IPS DF 6.9 (cell line): ENCODE measurements at regions not wholly inside any gene's neighbourhood (a gene's known extent, or its start where the extent isn't known, plus 50 kb on each side); places are given as distances from the start of the nearest gene placed in this dataset.
"Not testable (repeated sequence)": the region's sequence is repeated elsewhere in the genome, so short reads cannot be mapped to it uniquely, and the experiment has no call there.

Experiments
- DNase-seq: peaks from one replicate; pipeline ENCODE4 v3.0.0-alpha.2; 2013; ENCODE audit warnings: low read depth, low spot score
- H3K27ac ChIP-seq: one replicate; pipeline ENCODE4 v1.5.1; 2013; ENCODE audit warnings: low read length, control low read depth
- H3K27me3 ChIP-seq: 2 replicates; pipeline ENCODE4 v1.6.1; 2013; ENCODE audit warnings: mild to moderate bottlenecking, low read length; ENCODE audit not compliant: control insufficient read depth, insufficient read depth
- H3K36me3 ChIP-seq: 2 replicates; pipeline ENCODE4 v1.6.1; 2013; ENCODE audit warnings: low read length; ENCODE audit not compliant: control insufficient read depth, insufficient read depth
- H3K4me1 ChIP-seq: 2 replicates; pipeline ENCODE4 v1.6.1; 2013; ENCODE audit warnings: low read length; ENCODE audit not compliant: control insufficient read depth, insufficient read depth
- H3K4me3 ChIP-seq: 2 replicates; pipeline ENCODE4 v1.5.1; 2013; ENCODE audit warnings: mild to moderate bottlenecking, low read length
- H3K9me3 ChIP-seq: 2 replicates; pipeline ENCODE4 v1.6.1; 2013; ENCODE audit warnings: low read length, inconsistent platforms; ENCODE audit not compliant: control insufficient read depth, insufficient read depth
- whole genome bisulfite sequencing: extraction: QIAGEN DNeasy Blood & Tissue Kit; methylation state at CpG from one replicate; pipeline ENCODE4 v1.1.7; 2013; ENCODE audit warnings: mixed read lengths, missing lambda C conversion rate; ENCODE audit not compliant: insufficient read length, insufficient coverage; 5-methylcytosine and 5-hydroxymethylcytosine counted together

DNA sequence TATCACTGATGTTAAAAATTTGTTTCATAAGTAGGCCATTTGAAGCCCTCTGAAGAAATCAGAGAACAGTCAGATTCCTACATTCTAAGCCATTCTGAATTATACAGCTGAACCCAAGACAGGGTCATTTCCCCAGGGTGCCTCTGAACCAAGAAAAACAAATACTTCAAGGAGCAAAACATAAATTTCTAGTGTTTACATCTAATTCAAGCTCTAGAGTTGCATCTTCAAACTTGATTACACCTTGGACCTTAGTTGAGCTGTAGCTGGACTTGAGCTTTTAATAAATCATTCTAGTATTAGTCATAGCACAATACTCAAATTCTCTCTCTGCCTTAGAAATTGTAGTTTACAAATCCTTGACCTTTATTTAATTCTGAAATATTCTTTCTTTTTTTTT is 87.6 kb upstream of the IL15 start:
- no peak overlapping the region for H3K4me3 ChIP-seq
- no peak overlapping the region for H3K27ac ChIP-seq
- no peaks in the 10 kb centered on the region for H3K27me3 ChIP-seq
- no peaks in the 10 kb centered on the region for H3K36me3 ChIP-seq
- no peaks in the 10 kb centered on the region for H3K4me1 ChIP-seq
- DNase-seq, result no peak
- no peaks in the 10 kb centered on the region for H3K9me3 ChIP-seq

DNA sequence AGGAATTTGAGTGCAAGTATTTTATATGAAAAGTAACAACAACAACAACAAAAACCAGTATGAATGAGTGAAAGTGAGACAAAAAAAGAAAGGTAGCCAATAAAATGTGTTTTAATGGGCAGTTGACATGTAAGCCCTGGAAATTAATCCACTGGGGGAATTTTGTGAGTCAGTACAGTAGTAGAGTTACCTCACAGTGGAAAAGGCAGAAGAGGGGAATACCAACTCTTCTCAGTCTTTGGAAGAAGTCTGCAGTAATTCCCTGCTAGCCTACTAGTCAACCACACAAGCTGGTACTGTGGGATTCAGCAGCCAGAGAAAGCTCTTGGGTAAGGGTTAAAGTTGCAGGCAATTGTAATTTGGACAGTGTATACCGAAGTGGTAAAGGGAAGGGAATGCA is 76.3 kb upstream of the IL15 start:
- Histone ChIP-seq H3K27me3 (no peaks in the 10 kb centered on the region), H3K27ac (no peak overlapping the region), H3K9me3 (no peaks in the 10 kb centered on the region), H3K36me3 (no peaks in the 10 kb centered on the region), H3K4me3 (no peak overlapping the region), H3K4me1 (no peaks in the 10 kb centered on the region)
- DNase-seq, result no peak
- WGBS, result no CpG with 5 or more reads among the region's 1 CpG

DNA sequence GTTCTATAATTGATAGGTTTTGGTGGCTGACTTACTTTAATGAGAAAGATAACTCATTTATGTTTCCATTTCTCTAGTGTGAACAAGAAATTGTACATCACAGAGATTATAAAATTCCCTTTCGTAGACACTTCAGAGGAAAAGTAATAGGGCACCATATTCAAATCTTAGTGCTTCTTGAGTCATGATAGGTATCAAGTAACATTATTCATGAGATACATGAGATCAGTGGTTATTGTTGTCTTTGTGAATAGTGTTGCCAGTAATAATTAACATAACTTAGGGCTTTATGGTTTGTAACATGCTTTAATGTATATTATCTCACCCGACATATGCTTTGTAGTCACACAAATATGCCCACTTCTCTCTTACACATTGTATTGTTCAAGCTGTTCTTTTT is 73.7 kb upstream of the IL15 start:
- Histone ChIP-seq H3K4me3 (no peak overlapping the region), H3K9me3 (no peaks in the 10 kb centered on the region), H3K4me1 (no peaks in the 10 kb centered on the region), H3K36me3 (no peaks in the 10 kb centered on the region), H3K27me3 (no peaks in the 10 kb centered on the region), H3K27ac (no peak overlapping the region)
- no CpG with 5 or more reads among the region's 2 CpGs for WGBS
- no peak for DNase-seq

DNA sequence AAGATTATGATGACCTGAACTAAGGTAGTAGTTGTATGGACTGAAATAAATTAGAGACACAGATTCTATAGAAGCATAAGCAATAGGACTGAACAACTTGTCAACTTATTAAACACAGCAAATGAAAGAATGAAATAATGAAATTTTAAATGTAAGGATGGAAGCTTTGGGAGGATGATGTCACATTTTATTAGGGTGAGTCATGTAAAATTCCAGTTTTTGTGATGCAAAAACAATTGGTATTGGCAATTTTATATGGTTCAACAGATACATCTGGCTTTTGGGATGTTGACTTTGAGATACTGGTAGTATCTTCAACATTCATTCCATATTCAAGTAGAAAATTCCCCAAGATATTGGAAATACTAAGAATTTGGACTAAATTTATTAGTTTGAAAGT is 72.7 kb upstream of the IL15 start:
- DNase-seq, result no peak
- no peaks in the 10 kb centered on the region for H3K36me3 ChIP-seq
- no peak overlapping the region for H3K4me3 ChIP-seq
- no peaks in the 10 kb centered on the region for H3K4me1 ChIP-seq
- H3K27ac ChIP-seq, result no peak overlapping the region
- H3K27me3 ChIP-seq, result no peaks in the 10 kb centered on the region
- H3K9me3 ChIP-seq, result no peaks in the 10 kb centered on the region

DNA sequence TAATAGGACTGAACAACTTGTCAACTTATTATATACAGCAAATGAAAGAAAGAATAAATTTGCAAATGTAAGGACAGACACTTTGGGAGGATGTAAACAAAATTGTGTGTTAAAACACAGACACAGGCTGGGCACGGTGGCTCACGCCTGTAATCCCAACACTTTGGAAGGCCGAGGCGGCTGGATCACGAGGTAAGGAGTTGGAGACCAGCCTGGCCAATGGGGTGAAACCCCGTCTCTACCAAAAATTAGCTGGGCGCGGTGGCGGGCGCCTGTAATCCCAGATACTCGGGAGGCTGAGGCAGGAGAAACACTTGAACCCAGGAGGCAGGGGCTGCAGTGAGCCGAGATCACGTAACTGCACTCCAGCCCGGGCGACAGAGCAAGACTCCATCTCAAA is 71.4 kb upstream of the IL15 start:
- H3K4me3 ChIP-seq, H3K4me1 ChIP-seq, DNase-seq, H3K27ac ChIP-seq, H3K9me3 ChIP-seq, H3K36me3 ChIP-seq, H3K27me3 ChIP-seq: not testable (repeated sequence)
- WGBS, result no CpG with 5 or more reads among the region's 15 CpGs

DNA sequence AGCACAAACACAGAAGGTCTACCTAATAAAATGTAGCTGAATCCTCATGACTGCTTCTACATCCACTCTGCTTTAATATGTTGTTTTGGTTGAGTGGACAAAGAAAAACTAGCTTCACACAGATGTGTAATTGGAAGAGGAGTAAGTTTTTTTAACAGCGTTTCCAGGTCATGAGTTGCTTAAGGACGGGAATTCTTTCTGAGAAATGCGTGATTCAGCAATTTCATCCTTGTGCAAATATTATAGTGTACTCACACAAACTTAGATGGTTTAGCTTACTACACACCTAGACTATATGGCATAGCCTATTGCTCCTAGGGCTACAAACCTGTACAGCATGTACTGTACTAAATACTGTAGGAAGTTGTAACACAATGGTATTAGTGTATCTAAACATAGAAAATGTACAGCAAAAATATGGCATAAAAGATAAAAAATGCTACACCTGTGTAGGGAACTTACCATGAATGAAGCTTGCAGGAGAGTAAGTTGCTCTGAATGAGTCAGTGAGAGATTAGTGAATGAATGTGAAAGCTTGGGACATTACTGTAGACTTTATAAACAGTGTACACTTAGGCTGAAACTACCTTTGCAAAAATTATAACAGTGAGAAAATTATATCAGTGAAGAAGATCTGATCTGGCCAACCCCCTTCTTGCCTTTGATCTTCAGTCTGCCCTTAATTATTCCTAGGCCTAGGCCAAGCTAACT is 70.8 kb upstream of the IL15 start:
- WGBS, result no CpG with 5 or more reads among the region's 3 CpGs
- H3K27me3 ChIP-seq, result no peaks in the 10 kb centered on the region
- no peak overlapping the region for H3K4me3 ChIP-seq
- DNase-seq, result no peak
- H3K4me1 ChIP-seq, result no peaks in the 10 kb centered on the region
- H3K36me3 ChIP-seq, result no peaks in the 10 kb centered on the region
- H3K27ac ChIP-seq, result no peak overlapping the region
- H3K9me3 ChIP-seq, result no peaks in the 10 kb centered on the region

DNA sequence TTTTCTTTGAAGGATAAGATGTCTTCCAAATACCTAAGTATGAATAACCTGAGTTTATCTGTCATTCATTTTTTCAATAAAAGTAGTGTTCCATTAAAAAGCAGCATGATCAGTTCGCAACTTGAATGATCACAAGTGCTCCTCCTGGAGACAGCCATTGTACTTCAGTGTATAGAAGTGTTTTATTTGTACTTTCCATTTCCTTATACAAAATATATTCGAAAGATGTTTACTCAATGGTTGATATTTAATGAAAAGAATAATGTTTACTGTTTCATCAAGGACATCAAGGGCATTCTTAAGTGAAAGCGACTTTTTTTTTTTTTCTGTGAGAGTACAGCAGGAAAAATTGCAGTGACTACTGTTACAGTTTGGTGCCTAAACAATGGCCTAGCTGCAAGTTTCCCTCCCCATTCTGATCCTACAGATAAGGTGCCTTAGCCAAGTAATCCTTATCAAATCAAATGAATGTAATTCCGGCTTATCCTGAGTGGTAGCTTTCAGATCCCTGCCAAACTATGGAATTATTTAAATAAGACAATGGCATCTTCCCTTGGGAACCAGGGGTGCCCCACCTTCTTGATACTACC is 69.0 kb upstream of the IL15 start:
- no peaks in the 10 kb centered on the region for H3K36me3 ChIP-seq
- H3K27me3 ChIP-seq, result no peaks in the 10 kb centered on the region
- WGBS, result no CpG with 5 or more reads among the region's 4 CpGs
- H3K27ac ChIP-seq, result no peak overlapping the region
- DNase-seq, result no peak
- no peak overlapping the region for H3K4me3 ChIP-seq
- H3K4me1 ChIP-seq, result no peaks in the 10 kb centered on the region
- H3K9me3 ChIP-seq, result no peaks in the 10 kb centered on the region

DNA sequence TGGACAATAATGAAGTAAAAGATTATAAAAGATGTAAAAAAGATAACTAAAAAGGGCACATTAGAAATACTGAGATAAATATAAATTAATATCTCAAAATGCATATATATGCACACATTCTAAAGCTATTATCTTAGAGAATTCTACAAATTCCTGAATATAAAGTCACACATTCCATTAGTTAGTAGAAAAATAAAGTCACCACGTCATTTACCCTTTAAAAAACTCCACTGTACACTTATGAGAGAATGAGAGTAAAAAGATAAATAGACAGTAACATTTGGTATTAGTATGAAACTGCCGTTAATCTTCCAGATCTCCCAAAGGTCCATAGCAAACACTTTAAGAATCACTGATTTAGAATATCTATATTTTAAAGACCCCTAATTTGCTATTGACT is 67.2 kb upstream of the IL15 start:
- Histone ChIP-seq H3K27me3 (no peaks in the 10 kb centered on the region), H3K9me3 (no peaks in the 10 kb centered on the region), H3K4me1 (no peaks in the 10 kb centered on the region), H3K36me3 (no peaks in the 10 kb centered on the region), H3K4me3 (no peak overlapping the region), H3K27ac (no peak overlapping the region)
- WGBS, result no CpG with 5 or more reads among the region's 2 CpGs
- DNase-seq, result no peak

DNA sequence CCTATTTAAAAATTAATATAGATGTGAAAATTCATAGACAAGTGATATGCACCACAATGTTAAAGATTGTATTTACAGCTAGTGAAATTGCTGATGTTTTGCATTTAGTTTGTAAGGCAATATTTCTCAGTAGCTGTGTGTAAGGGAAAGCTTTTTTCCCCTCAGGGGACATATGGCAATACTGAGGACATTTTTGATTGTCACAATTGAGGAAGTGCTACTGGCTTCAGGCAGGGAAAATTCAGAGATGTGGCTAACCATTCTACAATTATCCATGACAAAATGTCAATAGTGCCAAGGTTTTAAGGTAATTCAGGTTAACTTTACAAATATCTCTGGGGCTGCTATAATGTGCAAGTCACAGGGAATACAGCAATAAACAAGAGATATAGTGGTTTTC is 66.1 kb upstream of the IL15 start:
- DNase-seq, result no peak
- Histone ChIP-seq H3K9me3 (no peaks in the 10 kb centered on the region), H3K36me3 (no peaks in the 10 kb centered on the region), H3K27me3 (no peaks in the 10 kb centered on the region), H3K4me3 (no peak overlapping the region), H3K27ac (no peak overlapping the region), H3K4me1 (no peaks in the 10 kb centered on the region)

DNA sequence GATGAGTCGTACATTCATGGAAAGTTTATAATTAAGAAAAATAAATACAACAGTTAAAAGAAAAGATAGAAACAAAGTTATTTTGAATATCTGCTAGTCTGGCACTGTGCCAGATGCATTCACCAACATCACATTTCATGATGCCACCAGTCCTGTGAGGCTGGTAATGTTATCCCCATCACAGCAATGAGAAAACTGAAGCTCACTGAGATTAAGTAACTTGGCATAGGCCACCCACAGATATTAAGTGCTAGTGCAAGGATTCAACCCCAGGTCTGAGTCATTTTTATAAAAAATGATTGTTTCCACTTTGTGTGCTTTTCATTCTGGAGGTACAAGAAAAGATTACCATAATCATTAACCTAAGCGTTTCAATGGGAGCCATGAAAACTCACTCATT is 65.0 kb upstream of the IL15 start:
- Histone ChIP-seq H3K27me3 (no peaks in the 10 kb centered on the region), H3K4me1 (no peaks in the 10 kb centered on the region), H3K27ac (no peak overlapping the region), H3K36me3 (no peaks in the 10 kb centered on the region), H3K9me3 (no peaks in the 10 kb centered on the region), H3K4me3 (no peak overlapping the region)
- DNase-seq, result no peak
- WGBS, result no CpG with 5 or more reads among the region's 2 CpGs

DNA sequence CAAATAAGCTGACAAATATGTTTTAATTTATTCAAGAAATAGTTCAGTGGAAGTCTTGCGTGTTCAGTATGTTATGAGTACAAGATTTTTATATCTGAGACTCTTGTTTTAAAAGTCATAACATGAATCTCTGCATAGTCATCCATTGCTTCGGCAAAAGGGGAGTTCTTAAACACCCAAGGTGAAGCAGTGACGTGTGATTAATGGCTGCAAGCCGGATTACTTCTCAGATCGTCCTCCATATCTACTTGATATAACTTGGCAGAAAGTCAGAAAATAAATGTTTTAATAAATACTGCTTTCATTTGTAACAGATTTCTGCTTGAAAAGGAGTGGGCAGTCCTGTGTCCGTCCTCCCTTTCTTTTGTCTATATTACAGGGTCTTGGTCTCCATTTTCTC is 64.6 kb upstream of the IL15 start:
- no peaks in the 10 kb centered on the region for H3K4me1 ChIP-seq
- WGBS, result no CpG with 5 or more reads among the region's 6 CpGs
- H3K27me3 ChIP-seq, result no peaks in the 10 kb centered on the region
- no peaks in the 10 kb centered on the region for H3K9me3 ChIP-seq
- no peaks in the 10 kb centered on the region for H3K36me3 ChIP-seq
- H3K27ac ChIP-seq, result no peak overlapping the region
- DNase-seq, result no peak
- H3K4me3 ChIP-seq, result no peak overlapping the region
